Lower leg skin (tissue), 3 donors: ENCODE measurements at regions not wholly inside any gene's neighbourhood (a gene's known extent, or its start where the extent isn't known, plus 50 kb on each side); places are given as distances from the start of the nearest gene placed in this dataset.

Experiments
- POLR2A ChIP-seq, 2 donors: fragments of 450-650 bp; IDR thresholded peaks; one replicate each; pipeline ENCODE4 v1.6.1; 2016 to 2017; ENCODE audit warnings: antibody characterized with exemption in 2 of 2, mild to moderate bottlenecking in 1 of 2, moderate library complexity in 1 of 2
- TF ChIP-seq, protein P1 (sequence below), 3 donors: fragments of 450-650 bp; IDR thresholded peaks; one replicate each; pipeline ENCODE4 v1.5.1; 2016; ENCODE audit warnings: antibody characterized with exemption in 3 of 3, mild to moderate bottlenecking in 3 of 3, moderate library complexity in 2 of 3

DNA sequence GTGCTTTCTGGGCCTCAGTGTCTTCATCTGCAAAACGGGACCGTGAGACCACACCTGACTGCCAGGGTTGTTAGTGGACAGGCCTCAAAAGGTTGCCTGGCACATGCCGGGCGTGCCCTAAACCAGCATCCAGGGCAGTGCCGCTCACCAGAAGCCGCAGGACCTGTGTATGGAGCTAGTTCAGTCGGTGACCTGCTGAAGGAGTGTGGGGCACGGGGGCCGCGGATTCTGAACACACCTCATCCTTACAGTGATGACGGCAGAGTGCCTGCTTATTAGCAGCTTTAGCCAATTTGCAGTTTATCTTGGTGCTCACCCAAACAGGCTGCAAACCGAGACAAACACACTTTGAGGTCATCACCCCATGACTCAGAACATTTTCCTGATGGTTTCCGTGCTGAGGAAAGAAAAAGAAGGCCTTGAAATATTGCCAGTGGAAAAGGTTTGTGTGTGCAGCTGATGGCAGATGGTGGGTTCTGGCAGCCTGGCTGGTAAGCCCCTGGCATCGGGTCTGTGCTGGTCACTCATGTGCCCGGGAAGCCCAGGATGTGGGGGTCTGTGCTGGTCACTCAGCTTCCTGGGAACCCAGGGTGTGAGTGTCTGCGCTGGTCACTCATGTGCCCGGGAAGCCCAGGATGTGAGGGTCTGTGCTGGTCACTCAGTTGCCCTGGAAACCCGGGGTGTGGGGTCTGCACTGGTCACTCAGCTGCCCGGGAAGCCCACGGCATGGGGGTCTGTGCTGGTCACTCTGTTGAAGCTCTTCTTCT is 153.8 kb downstream of the ERMARD start:
- TF ChIP-seq, protein P1, sequence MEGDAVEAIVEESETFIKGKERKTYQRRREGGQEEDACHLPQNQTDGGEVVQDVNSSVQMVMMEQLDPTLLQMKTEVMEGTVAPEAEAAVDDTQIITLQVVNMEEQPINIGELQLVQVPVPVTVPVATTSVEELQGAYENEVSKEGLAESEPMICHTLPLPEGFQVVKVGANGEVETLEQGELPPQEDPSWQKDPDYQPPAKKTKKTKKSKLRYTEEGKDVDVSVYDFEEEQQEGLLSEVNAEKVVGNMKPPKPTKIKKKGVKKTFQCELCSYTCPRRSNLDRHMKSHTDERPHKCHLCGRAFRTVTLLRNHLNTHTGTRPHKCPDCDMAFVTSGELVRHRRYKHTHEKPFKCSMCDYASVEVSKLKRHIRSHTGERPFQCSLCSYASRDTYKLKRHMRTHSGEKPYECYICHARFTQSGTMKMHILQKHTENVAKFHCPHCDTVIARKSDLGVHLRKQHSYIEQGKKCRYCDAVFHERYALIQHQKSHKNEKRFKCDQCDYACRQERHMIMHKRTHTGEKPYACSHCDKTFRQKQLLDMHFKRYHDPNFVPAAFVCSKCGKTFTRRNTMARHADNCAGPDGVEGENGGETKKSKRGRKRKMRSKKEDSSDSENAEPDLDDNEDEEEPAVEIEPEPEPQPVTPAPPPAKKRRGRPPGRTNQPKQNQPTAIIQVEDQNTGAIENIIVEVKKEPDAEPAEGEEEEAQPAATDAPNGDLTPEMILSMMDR (IDR thresholded peaks at IDR 0.05) = no peak
- TF ChIP-seq POLR2A (IDR thresholded peaks at IDR 0.05) = no peak
